ENCODE measurements at regions not wholly inside any gene's neighbourhood (a gene's known extent, or its start where the extent isn't known, plus 50 kb on each side); places are given as distances from the start of the nearest gene placed in this dataset.

- H3K23me2 ChIP-seq (ENCODE audit: low read depth, low read length) = no peaks in the 10 kb centered on the region; the same call in 1 of the 2 replicates
- H3K56ac ChIP-seq (replicated peaks; ENCODE audit: insufficient read length, low read depth, low read length) = no peak overlapping the region
- H3K9ac ChIP-seq (replicated peaks in 1 of 4; ENCODE audit: extremely low read depth in 1 of 4, low read depth in 3 of 4, low read length in 3 of 4) = no peak overlapping the region
- no peaks in the 10 kb centered on the region for H3K36me3 ChIP-seq (ENCODE audit: control insufficient read depth in 2 of 4, insufficient read depth in 4 of 4, low read length in 3 of 4)
- H3K9me3 ChIP-seq (ENCODE audit: insufficient read depth in 2 of 2, low read depth in 1 of 2, low read length in 1 of 2) = 0 out of 4 replicates have a peak, but pooled peaks cover 0 to 3% of the 10 kb centered on the region in 2 experiments
- no peaks in the 10 kb centered on the region for H4K20me1 ChIP-seq (replicated peaks in 1 of 2; ENCODE audit: control insufficient read depth in 1 of 2, insufficient read depth in 2 of 2, low read length in 2 of 2)
- H3K79me1 ChIP-seq (ENCODE audit: low read depth, low read length) = no peaks in the 10 kb centered on the region
- no peak overlapping the region for H3K4me2 ChIP-seq (ENCODE audit: insufficient read depth in 1 of 2, low read depth in 2 of 2, low read length in 2 of 2)
- H3K27ac ChIP-seq (ENCODE audit: low read depth, low read length) = no peak overlapping the region
- H2BK15ac ChIP-seq (ENCODE audit: low read length) = no peak overlapping the region
- DNase-seq (ENCODE audit: low read depth in 1 of 2, low spot score in 2 of 2) = no peak
- H2BK12ac ChIP-seq (ENCODE audit: low read depth, low read length) = no peak overlapping the region
- H3K4me3 ChIP-seq (ENCODE audit: extremely low read depth in 1 of 4, insufficient read depth in 2 of 4, low read depth in 3 of 4, low read length in 4 of 4) = no peak overlapping the region
- no peak overlapping the region for H3K23ac ChIP-seq (ENCODE audit: insufficient read length)
- H3K14ac ChIP-seq (ENCODE audit: insufficient read length) = no peak overlapping the region
- ChIA-PET POLR2A (ENCODE audit: partially characterized antibody) (no interaction called here), CTCF (ENCODE audit: partially characterized antibody) (interaction anchor here (0.6 to 0.7 kb wide), 2 partner anchors 57 to 814 kb away, joined by 3 read pairs; no protein-coding TSS in a partner anchor)
- no peak for FAIRE-seq
- no peak overlapping the region for H3K18ac ChIP-seq (ENCODE audit: extremely low read depth, low read length)
- 92% methylated on average over 8 of the region's 8 CpGs; no CpG with 5 or more reads in 1 of the 2 experiments for WGBS, 2 experiments (ENCODE audit: extremely low coverage in 1 of 2, insufficient coverage in 1 of 2, insufficient read length in 1 of 2, insufficient replicate concordance in 2 of 2, low coverage in 1 of 2, low lambda C conversion rate in 2 of 2, missing lambda C conversion rate in 1 of 2)
- no peak overlapping the region for H2BK120ac ChIP-seq (replicated peaks; ENCODE audit: low read depth, low read length)
- no peak overlapping the region for H2BK20ac ChIP-seq (ENCODE audit: low read length)
- H3K79me2 ChIP-seq (ENCODE audit: control insufficient read depth in 1 of 2, insufficient read depth in 2 of 2, low read length in 2 of 2) = no peaks in the 10 kb centered on the region
- no peak overlapping the region for H2AK5ac ChIP-seq (ENCODE audit: low read depth, low read length)
- no peaks in the 10 kb centered on the region for H3K27me3 ChIP-seq (replicated peaks in 1 of 4; ENCODE audit: control insufficient read depth in 3 of 4, extremely low read depth in 1 of 4, insufficient read depth in 3 of 4, low read length in 3 of 4)
- no peak overlapping the region for H4K91ac ChIP-seq (replicated peaks; ENCODE audit: insufficient read length, low read length)
- no peak overlapping the region for H4K8ac ChIP-seq (ENCODE audit: extremely low read depth, insufficient read depth, low read length)
- H2AFZ ChIP-seq (ENCODE audit: low read length) = no peak overlapping the region
- no peak overlapping the region for H4K5ac ChIP-seq (ENCODE audit: insufficient read length, low read depth, low read length)
- H3K4ac ChIP-seq (replicated peaks; ENCODE audit: insufficient read length, low read depth, low read length) = no peak overlapping the region
- TF ChIP-seq RAD21 (IDR thresholded peaks at IDR 0.05 in 1 of 2, conservative IDR thresholded peaks at IDR 0.05 in 1 of 2; ENCODE audit: low read depth in 2 of 2, low read length in 2 of 2) = no peak
- TF ChIP-seq SIN3A (conservative IDR thresholded peaks at IDR 0.05 in 1 of 2, IDR thresholded peaks at IDR 0.05 in 1 of 2; ENCODE audit: low read depth in 1 of 2, low read length in 2 of 2) = no peak
- TF ChIP-seq YY1 (IDR thresholded peaks at IDR 0.05; ENCODE audit: low read depth, low read length) = no peak
- TF ChIP-seq TBP (IDR thresholded peaks at IDR 0.05; ENCODE audit: low read depth, low read length) = no peak
- TF ChIP-seq EZH2 (IDR thresholded peaks at IDR 0.05; ENCODE audit: low read depth, low read length, severe bottlenecking) = no peak
- TF ChIP-seq POLR2AphosphoS5 (IDR thresholded peaks at IDR 0.05; ENCODE audit: low read depth, low read length) = no peak
- no peak for TF ChIP-seq SP2 (IDR thresholded peaks at IDR 0.05; ENCODE audit: low read length)
- TF ChIP-seq, protein P1, sequence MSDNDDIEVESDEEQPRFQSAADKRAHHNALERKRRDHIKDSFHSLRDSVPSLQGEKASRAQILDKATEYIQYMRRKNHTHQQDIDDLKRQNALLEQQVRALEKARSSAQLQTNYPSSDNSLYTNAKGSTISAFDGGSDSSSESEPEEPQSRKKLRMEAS (IDR thresholded peaks at IDR 0.05) = no peak
- no peak for TF ChIP-seq KDM5A (IDR thresholded peaks at IDR 0.05; ENCODE audit: low read length)
- H2BK5ac ChIP-seq (ENCODE audit: low read depth, low read length) = no peak overlapping the region
- no peaks in the 10 kb centered on the region for H3K4me1 ChIP-seq (replicated peaks in 1 of 4; ENCODE audit: control insufficient read depth in 3 of 4, insufficient read depth in 4 of 4, low read length in 3 of 4)
Observed at GRCh38 chr5:82748688-82749460, 328.3 kb downstream of the TMEM167A start.

Measured in H1 (cell line).